Gastrocnemius medialis (tissue), 4 donors: ENCODE measurements at regions not wholly inside any gene's neighbourhood (a gene's known extent, or its start where the extent isn't known, plus 50 kb on each side); places are given as distances from the start of the nearest gene placed in this dataset.

Experiments used
- ATAC-seq, 2 donors: fragments of 150-250 bp; one replicate each; pipeline ENCODE4 v1.9.1; 2016
- DNase-seq, 2 donors: peaks; one replicate each; pipeline ENCODE4 v3.0.0-alpha.2; 2019
- H3K27ac ChIP-seq, 4 donors: fragments of 200-600 bp; sonication (generic); 1 replicate in 1 of 4; 2 replicates in 3 of 4; pipeline ENCODE4 v1.5.1; 2016 to 2018; ENCODE audit warnings: mild to moderate bottlenecking in 2 of 4, moderate library complexity in 1 of 4
- H3K27me3 ChIP-seq, 3 donors: fragments of 200-600 bp; sonication (generic) in 2 of 3; 1 replicate in 1 of 3; 2 replicates in 2 of 3; pipeline versions ENCODE4 v1.5.1 to v1.6.0; 2016 to 2019; ENCODE audit warnings: mild to moderate bottlenecking in 1 of 3, moderate library complexity in 1 of 3
- H3K36me3 ChIP-seq, 2 donors: fragments of 200-600 bp; sonication (generic) in 1 of 2; one replicate each; pipeline ENCODE4 v1.5.1; 2017 to 2018
- H3K4me1 ChIP-seq, 2 donors: fragments of 200-600 bp; sonication (generic) in 1 of 2; one replicate each; pipeline ENCODE4 v1.5.1; 2016 to 2017; ENCODE audit warnings: mild to moderate bottlenecking in 2 of 2
- H3K4me3 ChIP-seq, 4 donors: fragments of 200-600 bp; sonication (generic) in 3 of 4; 1 replicate in 1 of 4; 2 replicates in 3 of 4; pipeline ENCODE4 v1.5.1; 2016 to 2019; ENCODE audit warnings: mild to moderate bottlenecking in 2 of 4
- H3K9me3 ChIP-seq, 3 donors: fragments of 200-600 bp; sonication (generic) in 2 of 3; 1 replicate in 1 of 3; 2 replicates in 2 of 3; pipeline ENCODE4 v1.5.1; 2016 to 2019
- CTCF ChIP-seq, 5 experiments: fragments of 450-650 bp in 3 of 5; fragments of 200-600 bp in 2 of 5; sonication (generic) in 2 of 5; IDR thresholded peaks in 4 of 5; conservative IDR thresholded peaks in 1 of 5; 1 replicate in 4 of 5; 2 replicates in 1 of 5; pipeline ENCODE4 v1.5.1; 2016 to 2019; ENCODE audit warnings: antibody characterized with exemption in 5 of 5, mild to moderate bottlenecking in 3 of 5, moderate library complexity in 3 of 5
- POLR2A ChIP-seq, 2 donors: fragments of 450-650 bp; IDR thresholded peaks; one replicate each; pipeline ENCODE4 v1.6.1; 2017; ENCODE audit warnings: antibody characterized with exemption in 2 of 2, mild to moderate bottlenecking in 2 of 2, moderate library complexity in 2 of 2
- in situ Hi-C, 4 donors: fragments of 200-750 bp; cut with MboI; loops; one replicate each; pipeline versions ENCODE4 v1.15.0 to v1.8.0; 2017; ENCODE audit warnings: low sequenced_read_pairs in 4 of 4
- intact Hi-C: fragments of 100-400 bp; cut with DNase I; formaldehyde crosslinking; loops from one replicate; pipeline ENCODE4 v1.15.1; 2023; ENCODE audit warnings: low total_unique reads

- Histone ChIP-seq H3K9me3 (no peaks in the 10 kb centered on the region), H3K27me3 (no peaks in the 10 kb centered on the region), H3K4me1 (no peaks in the 10 kb centered on the region), H3K36me3 (no peaks in the 10 kb centered on the region), H3K27ac (no peak overlapping the region), H3K4me3 (no peak overlapping the region)
- intact Hi-C loops, result no loop called here
- ATAC-seq (no peak), DNase-seq (no peak)
- in situ Hi-C loops, result no loop called here
- TF ChIP-seq CTCF (IDR thresholded peaks at IDR 0.05 in 4 of 5, conservative IDR thresholded peaks at IDR 0.05 in 1 of 5) (no peak), POLR2A (IDR thresholded peaks at IDR 0.05) (no peak)
Measured at GRCh38 chr4:189365451-189365850, 575.2 kb upstream of the FRG1 start.

DNA sequence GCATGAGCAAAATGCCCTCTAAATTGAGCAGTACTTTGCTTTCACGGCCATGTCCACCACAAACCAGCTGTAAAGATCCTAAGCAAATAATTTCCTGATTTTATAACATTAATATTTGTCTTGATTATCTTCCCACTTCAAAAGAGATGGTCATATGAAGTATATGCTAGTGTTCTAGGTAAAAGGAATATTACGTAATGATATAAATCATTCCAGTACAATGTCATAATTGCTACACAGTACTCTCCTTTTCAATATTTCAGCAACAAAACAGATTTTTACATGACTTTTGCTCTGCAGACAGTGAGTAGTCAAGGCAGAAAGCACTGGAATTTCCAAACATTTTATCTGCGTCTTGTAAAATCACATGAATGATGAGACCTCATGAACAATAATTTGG, 572.8 kb upstream of the FRG1 start:
- Histone ChIP-seq H3K4me1 (no peaks in the 10 kb centered on the region), H3K36me3 (no peaks in the 10 kb centered on the region), H3K27ac (no peak overlapping the region), H3K4me3 (no peak overlapping the region), H3K27me3 (no peaks in the 10 kb centered on the region), H3K9me3 (no peaks in the 10 kb centered on the region)
- in situ Hi-C loops (no loop called here), intact Hi-C loops (no loop called here)
- TF ChIP-seq CTCF (IDR thresholded peaks at IDR 0.05 in 4 of 5, conservative IDR thresholded peaks at IDR 0.05 in 1 of 5) (no peak), POLR2A (IDR thresholded peaks at IDR 0.05) (no peak)
- ATAC-seq (no peak), DNase-seq (no peak)

DNA sequence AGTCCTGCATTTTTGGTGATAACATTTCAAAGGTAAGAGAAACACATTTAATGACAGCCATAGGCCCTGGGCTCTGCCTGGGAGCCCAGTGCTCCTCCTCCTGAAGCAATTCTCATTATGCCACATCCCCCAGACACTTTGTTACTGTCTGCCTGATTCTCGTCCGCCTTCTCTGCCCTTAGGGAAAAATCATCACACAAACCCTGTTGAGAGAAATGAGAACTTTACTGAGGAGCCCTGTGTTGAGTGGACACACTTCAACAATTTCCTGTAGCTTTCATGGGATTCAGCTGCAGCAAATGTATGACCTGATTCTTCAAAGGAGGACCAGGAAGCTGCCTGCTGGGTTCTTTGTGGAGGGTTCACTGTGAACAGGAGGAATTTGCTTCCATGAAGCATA, 566.5 kb upstream of the FRG1 start:
- DNase-seq (no peak), ATAC-seq (no peak)
- Histone ChIP-seq H3K9me3 (no peaks in the 10 kb centered on the region), H3K36me3 (no peaks in the 10 kb centered on the region), H3K27me3 (no peaks in the 10 kb centered on the region), H3K4me1 (no peaks in the 10 kb centered on the region), H3K4me3 (no peak overlapping the region), H3K27ac (no peak overlapping the region)
- intact Hi-C loops (no loop called here), in situ Hi-C loops (no loop called here)
- TF ChIP-seq CTCF (IDR thresholded peaks at IDR 0.05 in 4 of 5, conservative IDR thresholded peaks at IDR 0.05 in 1 of 5), result no peak
- TF ChIP-seq POLR2A (IDR thresholded peaks at IDR 0.05), result no peak

- ATAC-seq (no peak), DNase-seq (no peak)
- TF ChIP-seq CTCF (IDR thresholded peaks at IDR 0.05 in 4 of 5, conservative IDR thresholded peaks at IDR 0.05 in 1 of 5) (no peak), POLR2A (IDR thresholded peaks at IDR 0.05) (no peak)
- no peaks in the 10 kb centered on the region for H3K4me1 ChIP-seq
- H3K36me3 ChIP-seq, result no peaks in the 10 kb centered on the region
- no peak overlapping the region for H3K27ac ChIP-seq
- H3K9me3 ChIP-seq, result no peaks in the 10 kb centered on the region
- intact Hi-C loops (no loop called here), in situ Hi-C loops (no loop called here)
- H3K27me3 ChIP-seq, result no peaks in the 10 kb centered on the region
- no peak overlapping the region for H3K4me3 ChIP-seq
Measured at GRCh38 chr4:189376901-189377300, 563.8 kb upstream of the FRG1 start.

DNA sequence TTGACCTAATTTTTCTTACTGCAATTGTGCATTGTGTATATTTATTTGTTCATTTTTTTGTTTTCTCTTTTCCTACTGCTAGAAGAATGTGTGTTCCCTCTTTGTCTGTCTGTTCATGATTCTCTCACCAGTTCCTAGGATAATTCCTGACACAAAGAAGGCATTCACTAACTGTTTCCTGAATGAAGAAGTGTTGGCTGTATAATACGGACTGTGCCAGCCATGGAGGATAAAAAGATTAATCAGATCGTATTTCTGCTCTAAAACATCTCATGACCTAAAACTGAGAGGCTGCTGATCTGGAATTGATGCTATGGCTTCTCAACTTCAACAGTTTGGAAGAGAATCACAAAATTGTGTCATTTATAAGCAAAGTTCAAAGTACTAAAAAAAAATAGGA, 563.1 kb upstream of the FRG1 start:
- TF ChIP-seq CTCF (IDR thresholded peaks at IDR 0.05 in 4 of 5, conservative IDR thresholded peaks at IDR 0.05 in 1 of 5), result no peak
- TF ChIP-seq POLR2A (IDR thresholded peaks at IDR 0.05), result no peak
- no peaks in the 10 kb centered on the region for H3K36me3 ChIP-seq
- no peak overlapping the region for H3K4me3 ChIP-seq
- H3K9me3 ChIP-seq, result no peaks in the 10 kb centered on the region
- intact Hi-C loops, result no loop called here
- no peak overlapping the region for H3K27ac ChIP-seq
- no peaks in the 10 kb centered on the region for H3K4me1 ChIP-seq
- no peak for DNase-seq
- no peak for ATAC-seq
- in situ Hi-C loops, result no loop called here
- H3K27me3 ChIP-seq, result no peaks in the 10 kb centered on the region
